ENCODE measurements at regions not wholly inside any gene's neighbourhood (a gene's known extent, or its start where the extent isn't known, plus 50 kb on each side); places are given as distances from the start of the nearest gene placed in this dataset.
"Not testable (repeated sequence)": the region's sequence is repeated elsewhere in the genome, so short reads cannot be mapped to it uniquely, and the experiment has no call there.

GRCh38 chr6:21282360-21282759, 311.2 kb upstream of the SOX4 start:
- 51 to 66% (median 53%) methylated on average over 3 of the region's 3 CpGs for WGBS, 3 donors
- H3K36me3 ChIP-seq; H3K27ac ChIP-seq; intact Hi-C loops (cut with DNase I); H3K4me3 ChIP-seq; H3K9me3 ChIP-seq; H3K4me1 ChIP-seq (ENCODE audit: insufficient read depth); H3K27me3 ChIP-seq; DNase-seq: not testable (repeated sequence)

DNA sequence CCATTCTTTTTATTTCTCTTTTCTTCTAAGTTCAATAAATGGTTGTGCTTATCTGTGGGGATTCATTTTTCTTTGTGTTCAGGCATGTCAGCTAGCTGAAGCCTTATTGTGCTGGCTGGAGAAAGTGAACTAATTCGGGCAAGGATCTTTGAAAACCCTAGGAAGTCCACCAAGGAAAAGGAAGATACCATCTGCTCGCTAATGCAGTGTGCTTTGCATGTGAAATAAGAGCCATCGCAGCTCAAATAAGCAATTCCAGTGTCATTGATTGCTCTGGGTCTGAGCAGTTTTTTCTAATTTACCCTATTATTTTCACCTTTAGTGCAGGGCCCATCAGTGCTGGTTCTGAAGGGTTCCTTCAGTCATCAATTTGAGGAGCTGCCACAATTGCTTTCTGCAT, 309.4 kb upstream of the SOX4 start:
- DNase-seq = no peak
- no peaks in the 10 kb centered on the region for H3K9me3 ChIP-seq
- H3K4me3 ChIP-seq = no peak overlapping the region
- H3K36me3 ChIP-seq = no peaks in the 10 kb centered on the region
- H3K27me3 ChIP-seq = no peaks in the 10 kb centered on the region
- intact Hi-C loops (cut with DNase I) = no loop called here
- no peaks in the 10 kb centered on the region for H3K4me1 ChIP-seq (ENCODE audit: insufficient read depth)
- no peak for TF ChIP-seq POLR2A (IDR thresholded peaks at IDR 0.05)
- TF ChIP-seq EP300 (IDR thresholded peaks at IDR 0.05) = no peak
- TF ChIP-seq, protein P1, sequence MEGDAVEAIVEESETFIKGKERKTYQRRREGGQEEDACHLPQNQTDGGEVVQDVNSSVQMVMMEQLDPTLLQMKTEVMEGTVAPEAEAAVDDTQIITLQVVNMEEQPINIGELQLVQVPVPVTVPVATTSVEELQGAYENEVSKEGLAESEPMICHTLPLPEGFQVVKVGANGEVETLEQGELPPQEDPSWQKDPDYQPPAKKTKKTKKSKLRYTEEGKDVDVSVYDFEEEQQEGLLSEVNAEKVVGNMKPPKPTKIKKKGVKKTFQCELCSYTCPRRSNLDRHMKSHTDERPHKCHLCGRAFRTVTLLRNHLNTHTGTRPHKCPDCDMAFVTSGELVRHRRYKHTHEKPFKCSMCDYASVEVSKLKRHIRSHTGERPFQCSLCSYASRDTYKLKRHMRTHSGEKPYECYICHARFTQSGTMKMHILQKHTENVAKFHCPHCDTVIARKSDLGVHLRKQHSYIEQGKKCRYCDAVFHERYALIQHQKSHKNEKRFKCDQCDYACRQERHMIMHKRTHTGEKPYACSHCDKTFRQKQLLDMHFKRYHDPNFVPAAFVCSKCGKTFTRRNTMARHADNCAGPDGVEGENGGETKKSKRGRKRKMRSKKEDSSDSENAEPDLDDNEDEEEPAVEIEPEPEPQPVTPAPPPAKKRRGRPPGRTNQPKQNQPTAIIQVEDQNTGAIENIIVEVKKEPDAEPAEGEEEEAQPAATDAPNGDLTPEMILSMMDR (IDR thresholded peaks at IDR 0.05) = no peak
- no peak overlapping the region for H3K27ac ChIP-seq
- WGBS, 3 donors = 92 to 95% (median 93%) methylated on average over 3 of the region's 3 CpGs

- no peak for DNase-seq
- TF ChIP-seq EP300 (IDR thresholded peaks at IDR 0.05) (no peak), POLR2A (IDR thresholded peaks at IDR 0.05) (no peak)
- TF ChIP-seq, protein P1 (IDR thresholded peaks at IDR 0.05) = no peak
- H3K4me1 ChIP-seq (ENCODE audit: insufficient read depth) = no peaks in the 10 kb centered on the region
- no peaks in the 10 kb centered on the region for H3K27me3 ChIP-seq
- H3K36me3 ChIP-seq = no peaks in the 10 kb centered on the region
- H3K9me3 ChIP-seq = no peaks in the 10 kb centered on the region
- 89 to 91% (median 89%) methylated on average over 7 of the region's 7 CpGs for WGBS, 3 donors
- H3K27ac ChIP-seq = no peak overlapping the region
- H3K4me3 ChIP-seq = no peak overlapping the region
- intact Hi-C loops (cut with DNase I) = no loop called here
These were observed 308.8 kb upstream of the SOX4 start for GRCh38 chr6:21284706-21285105.

DNA sequence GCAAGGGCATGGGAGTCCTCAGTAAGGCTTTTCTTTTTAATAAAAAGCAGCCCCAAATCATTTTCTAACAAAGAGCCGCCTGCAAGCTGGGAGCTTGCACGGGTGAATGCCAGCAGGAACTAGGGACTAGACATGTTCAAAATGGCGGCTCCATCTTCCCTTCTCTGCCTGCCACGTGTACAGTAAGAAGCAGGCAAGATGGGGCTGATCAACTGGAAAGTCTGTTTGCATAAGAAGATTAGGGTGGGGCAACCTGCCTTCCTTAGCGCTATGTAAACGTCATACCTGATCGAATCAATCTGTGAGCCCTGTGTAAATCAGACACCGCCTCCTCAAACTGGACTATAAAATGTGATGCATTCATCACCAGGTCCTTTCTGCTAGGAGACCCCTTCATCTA, 299.4 kb upstream of the SOX4 start:
- intact Hi-C loops (cut with DNase I) = no loop called here
- WGBS, 3 donors = 92 to 95% (median 95%) methylated on average over 8 of the region's 8 CpGs
- no peaks in the 10 kb centered on the region for H3K9me3 ChIP-seq
- no peak overlapping the region for H3K4me3 ChIP-seq
- peaks cover 1% of the 10 kb centered on the region for H3K4me1 ChIP-seq (ENCODE audit: insufficient read depth)
- H3K36me3 ChIP-seq = no peaks in the 10 kb centered on the region
- TF ChIP-seq EP300 (IDR thresholded peaks at IDR 0.05) (no peak), POLR2A (IDR thresholded peaks at IDR 0.05) (no peak)
- TF ChIP-seq, protein P1 (IDR thresholded peaks at IDR 0.05) = no peak
- no peak overlapping the region for H3K27ac ChIP-seq
- H3K27me3 ChIP-seq = no peaks in the 10 kb centered on the region
- DNase-seq = no peak

DNA sequence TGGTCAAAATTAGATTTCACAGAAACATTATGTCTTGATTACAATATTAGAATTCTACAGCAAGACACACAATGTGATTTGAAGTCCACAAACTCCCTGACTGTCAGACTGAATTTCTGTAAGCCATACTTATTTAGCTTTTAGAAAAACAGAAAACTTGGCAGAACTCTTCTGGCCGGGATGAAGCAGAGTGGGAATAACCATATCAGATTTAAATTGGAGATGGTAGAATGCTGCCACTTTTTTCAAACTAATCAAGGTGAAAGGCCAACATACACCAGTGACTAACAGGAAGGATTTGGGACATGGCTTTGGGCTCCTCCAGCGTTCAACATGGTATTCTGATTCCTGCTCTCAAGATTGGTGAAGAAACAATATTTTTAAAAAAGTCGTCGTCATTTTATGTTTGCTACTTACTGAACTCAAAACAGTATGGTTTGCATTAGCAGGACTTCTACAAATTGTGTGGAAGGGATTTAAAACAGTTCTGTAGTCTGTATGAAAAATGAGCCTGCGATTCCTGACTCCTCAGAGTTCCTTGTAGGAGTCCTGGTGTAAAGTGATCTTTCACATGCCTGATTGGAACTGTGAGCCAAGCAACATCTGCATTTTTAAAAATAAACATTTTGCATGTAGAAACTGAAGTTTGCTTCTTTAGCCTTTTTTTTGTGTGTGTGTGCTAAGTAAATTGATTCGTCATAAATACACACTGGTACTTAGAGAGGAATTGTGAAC, 297.9 kb upstream of the SOX4 start:
- no peak for DNase-seq
- H3K27me3 ChIP-seq = no peaks in the 10 kb centered on the region
- TF ChIP-seq POLR2A (IDR thresholded peaks at IDR 0.05) (no peak), EP300 (IDR thresholded peaks at IDR 0.05) (no peak)
- TF ChIP-seq, protein P1 (IDR thresholded peaks at IDR 0.05) = no peak
- intact Hi-C loops (cut with DNase I) = no loop called here
- no peaks in the 10 kb centered on the region for H3K36me3 ChIP-seq
- 11 to 24% (median 22%) methylated on average over 6 of the region's 6 CpGs for WGBS, 3 donors
- peaks cover 1% of the 10 kb centered on the region for H3K4me1 ChIP-seq (ENCODE audit: insufficient read depth)
- peak overlapping the region in 1 of 2 donors; percentile 24 for H3K27ac ChIP-seq
- no peak overlapping the region for H3K4me3 ChIP-seq
- H3K9me3 ChIP-seq = no peaks in the 10 kb centered on the region
